Adrenal gland (tissue), 5 donors: ENCODE measurements at regions not wholly inside any gene's neighbourhood (a gene's known extent, or its start where the extent isn't known, plus 50 kb on each side); places are given as distances from the start of the nearest gene placed in this dataset.

Experiments
- CTCF ChIP-seq, 6 experiments: fragments of 450-650 bp in 4 of 6; fragments of 200-600 bp in 2 of 6; sonication (generic) in 1 of 6; IDR thresholded peaks; 1 replicate in 5 of 6; 2 replicates in 1 of 6; pipeline versions ENCODE4 v1.5.1 to v1.8.0; 2016 to 2021; ENCODE audit warnings: antibody characterized with exemption in 6 of 6, mild to moderate bottlenecking in 2 of 6, moderate library complexity in 1 of 6
- POLR2A ChIP-seq, 2 donors: fragments of 450-650 bp; IDR thresholded peaks; one replicate each; pipeline ENCODE4 v1.6.1; 2017; ENCODE audit warnings: antibody characterized with exemption in 2 of 2, mild to moderate bottlenecking in 2 of 2, moderate library complexity in 1 of 2
- donor health status: DM: no; HTN: no; CAD: no.

DNA sequence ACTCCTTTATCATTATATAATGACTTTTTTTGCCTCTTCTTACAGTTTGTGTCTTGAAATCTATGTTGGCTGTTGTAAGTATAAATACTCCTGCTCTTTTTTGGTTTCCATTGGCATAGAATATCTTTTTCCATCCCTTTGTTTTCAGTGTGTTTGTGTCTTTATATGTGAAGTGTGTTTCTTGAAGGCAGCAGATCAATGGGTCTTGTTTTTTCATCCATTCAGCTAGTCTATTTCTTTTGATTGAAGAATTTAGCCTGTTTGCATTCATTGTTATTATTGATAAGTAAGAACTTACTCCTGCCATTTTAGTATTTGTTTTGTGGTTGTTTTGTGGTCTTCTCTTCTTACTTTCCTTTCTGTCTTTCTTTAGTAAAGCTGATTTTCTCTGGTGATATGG lies 322.8 kb downstream of the PLA2G4A start:
- no peak for TF ChIP-seq CTCF (IDR thresholded peaks at IDR 0.05)
- no peak for TF ChIP-seq POLR2A (IDR thresholded peaks at IDR 0.05)
